PC-3 (cell line): ENCODE measurements at regions not wholly inside any gene's neighbourhood (a gene's known extent, or its start where the extent isn't known, plus 50 kb on each side); places are given as distances from the start of the nearest gene placed in this dataset.

Experiments
- ATAC-seq: fragments of 200-7000 bp; cut with Tn5 transposase; 2 replicates; pipeline ENCODE4 v1.9.1; 2020; ENCODE audit warnings: mild to moderate bottlenecking, moderate library complexity
- BruUV-seq: library from RNA; stranded (reverse); fragments of 400-500 nt; replicated peaks from 2 replicates; lab custom pipeline; 2021; lab: Mats Ljungman, UMichigan
- CTCF ChIA-PET: fragments of 300-600 bp; sonication (Branson Sonifier 250); formaldehyde crosslinking; loops from one replicate; lab custom pipeline; 2022; ENCODE audit warnings: antibody characterized with exemption; lab: Charles Lee
- POLR2A ChIA-PET: fragments of 300-600 bp; sonication (Branson Sonifier 250); formaldehyde crosslinking; loops from one replicate; lab custom pipeline; 2022; ENCODE audit warnings: antibody characterized with exemption; ENCODE audit not compliant: unreplicated experiment; lab: Charles Lee
- DNase-seq: peaks from one replicate; pipeline ENCODE4 v3.0.0-alpha.2; 2015
- H2AFZ ChIP-seq: fragments of 300-600 bp; sonication (generic); 2 replicates; pipeline ENCODE4 v1.6.0; 2016; ENCODE audit warnings: antibody characterized with exemption, low read length
- H3F3A ChIP-seq: fragments of 300-600 bp; sonication (generic); one replicate; pipeline ENCODE4 v1.6.0; 2017; ENCODE audit warnings: antibody characterized with exemption, low read length, control low read depth, mild to moderate bottlenecking; ENCODE audit not compliant: unreplicated experiment
- H3K27ac ChIP-seq: fragments of 300-600 bp; sonication (generic); 2 replicates; pipeline ENCODE4 v1.5.1; 2016; ENCODE audit warnings: mild to moderate bottlenecking, low read length
- H3K27me3 ChIP-seq: fragments of 300-600 bp; sonication (generic); 2 replicates; pipeline ENCODE4 v1.6.1; 2016; ENCODE audit warnings: low read length, mixed read lengths
- H3K36me3 ChIP-seq: fragments of 300-600 bp; sonication (generic); 2 replicates; pipeline ENCODE4 v1.6.1; 2016; ENCODE audit warnings: low read depth, mixed run types, low read length, mixed read lengths
- H3K4me1 ChIP-seq: fragments of 300-600 bp; sonication (generic); 2 replicates; pipeline ENCODE4 v1.5.1; 2016; ENCODE audit warnings: low read length; ENCODE audit not compliant: insufficient read depth
- H3K4me2 ChIP-seq: fragments of 300-600 bp; sonication (generic); 2 replicates; pipeline ENCODE4 v1.6.0; 2016; ENCODE audit warnings: low read length
- H3K4me3 ChIP-seq: fragments of 300-600 bp; sonication (generic); 2 replicates; pipeline ENCODE4 v1.5.1; 2016; ENCODE audit warnings: mild to moderate bottlenecking, low read length, mixed read lengths
- H3K79me2 ChIP-seq: fragments of 300-600 bp; sonication (generic); 2 replicates; pipeline ENCODE4 v1.6.1; 2017; ENCODE audit warnings: low read length, mixed read lengths
- H3K9ac ChIP-seq: fragments of 300-600 bp; sonication (generic); 2 replicates; pipeline ENCODE4 v1.6.0; 2016; ENCODE audit warnings: mild to moderate bottlenecking, low read length
- H3K9me2 ChIP-seq: fragments of 300-600 bp; sonication (generic); replicated peaks from 2 replicates; pipeline ENCODE4 v1.6.1; 2016; ENCODE audit warnings: mixed run types, low read length, mixed read lengths
- H3K9me3 ChIP-seq: fragments of 300-600 bp; sonication (generic); 2 replicates; pipeline ENCODE4 v1.6.1; 2016; ENCODE audit warnings: low read length, mixed read lengths
- H4K20me1 ChIP-seq: fragments of 300-600 bp; sonication (generic); 2 replicates; pipeline ENCODE4 v1.6.1; 2016; ENCODE audit warnings: low read length, mixed read lengths
- CTCF ChIP-seq: fragments of 300-600 bp; sonication (generic); conservative IDR thresholded peaks from 2 replicates; pipeline ENCODE4 v1.5.1; 2017; ENCODE audit warnings: antibody characterized with exemption, low read depth, mild to moderate bottlenecking, low read length
- EZH2 ChIP-seq: fragments of 300-600 bp; sonication (generic); IDR thresholded peaks from one replicate; pipeline ENCODE4 v1.6.1; 2017; ENCODE audit warnings: antibody characterized with exemption, mild to moderate bottlenecking, low read length; ENCODE audit not compliant: unreplicated experiment
- EZH2phosphoT487 ChIP-seq: fragments of 300-600 bp; sonication (generic); IDR thresholded peaks from 2 replicates; pipeline ENCODE4 v1.6.1; 2018; ENCODE audit warnings: mild to moderate bottlenecking, antibody characterized with exemption, low read length, borderline replicate concordance
- intact Hi-C: fragments of 100-400 bp; cut with micrococcal nuclease; formaldehyde crosslinking; loops from 2 replicates; pipeline ENCODE4 v1.9.0; 2023

GRCh38 chr10:123305671-123306070 lies 151.5 kb downstream of the BUB3 start:
- H3K9me3 ChIP-seq: no peaks in the 10 kb centered on the region
- H3K4me3 ChIP-seq: no peak overlapping the region
- H3K4me1 ChIP-seq: peaks cover 18% of the 10 kb centered on the region
- no peaks in the 10 kb centered on the region for H4K20me1 ChIP-seq
- intact Hi-C loops: no loop called here
- H3K4me2 ChIP-seq: no peak overlapping the region
- DNase-seq (no peak), ATAC-seq (no peak)
- no peaks in the 10 kb centered on the region for H3K9me2 ChIP-seq
- no peak for TF ChIP-seq EZH2phosphoT487
- TF ChIP-seq CTCF: no peak
- TF ChIP-seq EZH2: no peak
- H3K27me3 ChIP-seq: no peaks in the 10 kb centered on the region
- no peak overlapping the region for H3K27ac ChIP-seq
- H3K36me3 ChIP-seq: no peaks in the 10 kb centered on the region
- no peak overlapping the region for H3K9ac ChIP-seq
- H3F3A ChIP-seq: no peaks in the 10 kb centered on the region
- ChIA-PET POLR2A (no interaction called here), CTCF (no interaction called here)
- H2AFZ ChIP-seq: no peak overlapping the region
- BruUV-seq: no TSS peak
- no peaks in the 10 kb centered on the region for H3K79me2 ChIP-seq

- intact Hi-C loops: no loop called here
- DNase-seq: no peak
- Histone ChIP-seq H3K36me3 (no peaks in the 10 kb centered on the region), H3F3A (no peaks in the 10 kb centered on the region), H2AFZ (no peak overlapping the region), H3K9ac (no peak overlapping the region), H3K9me3 (no peaks in the 10 kb centered on the region), H3K27me3 (no peaks in the 10 kb centered on the region), H3K9me2 (no peaks in the 10 kb centered on the region), H4K20me1 (no peaks in the 10 kb centered on the region), H3K4me1 (peaks cover 18% of the 10 kb centered on the region), H3K27ac (no peak overlapping the region), H3K4me2 (no peak overlapping the region), H3K4me3 (no peak overlapping the region), H3K79me2 (no peaks in the 10 kb centered on the region)
- no TSS peak for BruUV-seq
- TF ChIP-seq EZH2phosphoT487 (no peak), EZH2 (no peak), CTCF (no peak)
- ATAC-seq: no peak
- ChIA-PET POLR2A (no interaction called here), CTCF (no interaction called here)
Measured at GRCh38 chr10:123306290-123306689, 152.1 kb downstream of the BUB3 start.

GRCh38 chr10:123309731-123310130 lies 155.5 kb downstream of the BUB3 start:
- DNase-seq: peak; percentile 74
- Histone ChIP-seq H3K4me1 (peaks cover 18% of the 10 kb centered on the region), H2AFZ (0 out of 2 replicates have a peak overlapping the region, but pooled peaks have one; percentile 60), H3K27ac (peak overlapping the region; percentile 49), H3K9ac (no peak overlapping the region), H3F3A (no peaks in the 10 kb centered on the region), H3K4me2 (peak overlapping the region; percentile 45), H3K9me3 (no peaks in the 10 kb centered on the region), H4K20me1 (no peaks in the 10 kb centered on the region), H3K4me3 (no peak overlapping the region), H3K36me3 (no peaks in the 10 kb centered on the region), H3K79me2 (no peaks in the 10 kb centered on the region), H3K9me2 (no peaks in the 10 kb centered on the region), H3K27me3 (no peaks in the 10 kb centered on the region)
- ChIA-PET CTCF (no interaction called here), POLR2A (no interaction called here)
- intact Hi-C loops: no loop called here
- ATAC-seq: peak; percentile 78
- BruUV-seq: no TSS peak
- TF ChIP-seq CTCF (no peak), EZH2 (no peak), EZH2phosphoT487 (no peak)
